GM12878 (cell line): ENCODE measurements at regions not wholly inside any gene's neighbourhood (a gene's known extent, or its start where the extent isn't known, plus 50 kb on each side); places are given as distances from the start of the nearest gene placed in this dataset.

ENCODE experiments used
- ATAC-seq: fragments of 200-7000 bp; cut with Tn5 transposase; 3 replicates; pipeline ENCODE4 v1.9.1; 2020; ENCODE audit warnings: mild to moderate bottlenecking, moderate library complexity
- BruUV-seq: library from RNA; stranded (reverse); fragments of 400-500 nt; replicated peaks from 2 replicates; lab custom pipeline; 2021; lab: Mats Ljungman, UMichigan
- CTCF ChIA-PET: fragments of 300-600 bp; sonication (Branson Sonifier 250); formaldehyde crosslinking; extraction: SDS; loops from one replicate; lab custom pipeline; 2021; ENCODE audit warnings: inconsistent platforms; lab: Yijun Ruan, JAX
- POLR2A ChIA-PET: fragments of 350-600 bp; formaldehyde crosslinking; extraction: SDS; loops from one replicate; lab custom pipeline; 2021; ENCODE audit warnings: inconsistent platforms; lab: Charles Lee
- RAD21 ChIA-PET: fragments of 300-600 bp; sonication (Branson Sonifier 250); formaldehyde crosslinking; loops from one replicate; lab custom pipeline; 2023; ENCODE audit warnings: antibody characterized with exemption; ENCODE audit not compliant: unreplicated experiment; lab: Charles Lee
- SMC1A ChIA-PET: fragments of 300-600 bp; sonication (Branson Sonifier 250); formaldehyde crosslinking; loops from one replicate; lab custom pipeline; 2023; ENCODE audit not compliant: unreplicated experiment, uncharacterized antibody; lab: Charles Lee
- DNase-seq: peaks from one replicate; pipeline ENCODE4 v3.0.0-alpha.2; 2011; ENCODE audit warnings: low read depth, low spot score
- FAIRE-seq: peaks from 3 replicates; lab custom pipeline; 2011; peaks lifted over from hg19 to GRCh38; lab: Jason Lieb, UNC
- H2AFZ ChIP-seq: 2 replicates; pipeline ENCODE4 v1.6.0; 2011; ENCODE audit warnings: low read depth, low read length, control low read depth; ENCODE audit not compliant: control insufficient read depth
- H3K27ac ChIP-seq: 2 replicates; pipeline ENCODE4 v1.5.1; 2011; ENCODE audit warnings: control low read depth; ENCODE audit not compliant: control insufficient read depth, insufficient read depth
- H3K27me3 ChIP-seq, 2 experiments: replicated peaks in 1 of 2; 2 replicates each; pipeline versions ENCODE4 v1.6.0 to v1.6.1; 2011; ENCODE audit warnings: low read length in 1 of 2; ENCODE audit not compliant: control insufficient read depth in 2 of 2, insufficient read depth in 2 of 2
- H3K36me3 ChIP-seq, 2 experiments: 2 replicates each; pipeline ENCODE4 v1.5.1; 2011; ENCODE audit warnings: low read length in 1 of 2; ENCODE audit not compliant: control insufficient read depth in 2 of 2, insufficient read depth in 2 of 2
- H3K4me1 ChIP-seq: 2 replicates; pipeline ENCODE4 v1.6.1; 2011; ENCODE audit warnings: mild to moderate bottlenecking, low read length, moderate library complexity, mixed read lengths; ENCODE audit not compliant: control insufficient read depth, insufficient read depth
- H3K4me2 ChIP-seq: 2 replicates; pipeline ENCODE4 v1.6.0; 2011; ENCODE audit warnings: control low read depth; ENCODE audit not compliant: control insufficient read depth, insufficient read depth
- H3K4me3 ChIP-seq: fragments of 200-600 bp; sonication (generic); 2 replicates; pipeline ENCODE4 v1.5.1; 2016
- H3K79me2 ChIP-seq: 2 replicates; pipeline ENCODE4 v1.6.0; 2011; ENCODE audit warnings: low read length; ENCODE audit not compliant: control insufficient read depth, insufficient read depth
- H3K9ac ChIP-seq: 2 replicates; pipeline ENCODE4 v1.8.0; 2011; ENCODE audit warnings: low read length, control low read depth, mixed read lengths; ENCODE audit not compliant: control insufficient read depth, insufficient read depth
- H3K9me3 ChIP-seq: replicated peaks from 3 replicates; pipeline ENCODE4 v1.5.1; 2011; ENCODE audit warnings: mild to moderate bottlenecking, low read length; ENCODE audit not compliant: control insufficient read depth, insufficient read depth
- H4K20me1 ChIP-seq: 2 replicates; pipeline ENCODE4 v1.6.0; 2011; ENCODE audit not compliant: control insufficient read depth, insufficient read depth
- CEBPB ChIP-seq, 2 experiments: fragments of 150-350 bp in 1 of 2; IDR thresholded peaks; 2 replicates each; pipeline ENCODE4 v1.6.1; 2012 to 2014; ENCODE audit warnings: low read depth in 2 of 2, low read length in 2 of 2, borderline replicate concordance in 1 of 2, inconsistent platforms in 1 of 2
- DPF2 ChIP-seq: fragments of 450-650 bp; IDR thresholded peaks from 2 replicates; pipeline ENCODE4 v1.6.1; 2017; ENCODE audit warnings: mild to moderate bottlenecking
- E2F8 ChIP-seq: fragments of 450-650 bp; IDR thresholded peaks from 2 replicates; pipeline ENCODE4 v1.6.1; 2018; ENCODE audit warnings: mild to moderate bottlenecking, low read depth, moderate library complexity; ENCODE audit not compliant: partially characterized antibody
- JUND ChIP-seq: IDR thresholded peaks from 2 replicates; pipeline ENCODE4 v1.6.1; 2012; ENCODE audit warnings: low read depth, mild to moderate bottlenecking, low read length, improper control_type of control experiment, moderate library complexity
- NFXL1 ChIP-seq: fragments of 450-650 bp; IDR thresholded peaks from 2 replicates; pipeline ENCODE4 v1.6.1; 2017; ENCODE audit warnings: antibody characterized with exemption, mild to moderate bottlenecking, borderline replicate concordance
- NR2C1 ChIP-seq: fragments of 450-650 bp; IDR thresholded peaks from 2 replicates; pipeline ENCODE4 v1.6.1; 2017; ENCODE audit warnings: antibody characterized with exemption, mild to moderate bottlenecking, moderate library complexity
- POLR2AphosphoS5 ChIP-seq: IDR thresholded peaks from 2 replicates; pipeline ENCODE4 v1.6.1; 2011; ENCODE audit warnings: mild to moderate bottlenecking, low read length, inconsistent platforms
- RB1 ChIP-seq: fragments of 450-650 bp; formaldehyde crosslinking; IDR thresholded peaks from 2 replicates; pipeline ENCODE4 v1.6.1; 2017; ENCODE audit warnings: mild to moderate bottlenecking, borderline replicate concordance
- RBBP5 ChIP-seq: fragments of 200-600 bp; sonication (generic); conservative IDR thresholded peaks from 2 replicates; pipeline ENCODE4 v1.6.1; 2016
- RCOR1 ChIP-seq: conservative IDR thresholded peaks from 2 replicates; pipeline ENCODE4 v1.6.1; 2012; ENCODE audit warnings: low read depth, low read length, improper control_type of control experiment
- RELA ChIP-seq: fragments of 450-650 bp; IDR thresholded peaks from 2 replicates; pipeline ENCODE4 v1.8.0; 2014; ENCODE audit warnings: borderline replicate concordance; ENCODE audit not compliant: partially characterized antibody
- USF2 ChIP-seq: IDR thresholded peaks from 2 replicates; pipeline ENCODE4 v1.6.1; 2011; ENCODE audit warnings: low read depth, low read length, improper control_type of control experiment, borderline replicate concordance
- YY1 ChIP-seq: IDR thresholded peaks from 2 replicates; pipeline ENCODE4 v1.6.1; 2011; ENCODE audit warnings: low read depth, mild to moderate bottlenecking, low read length
- ZBTB33 ChIP-seq: fragments of 450-650 bp; IDR thresholded peaks from 2 replicates; pipeline ENCODE4 v1.6.1; 2017; ENCODE audit warnings: mild to moderate bottlenecking
- ZNF687 ChIP-seq: fragments of 450-650 bp; IDR thresholded peaks from 2 replicates; pipeline ENCODE4 v1.6.1; 2017; ENCODE audit warnings: mild to moderate bottlenecking, moderate library complexity
- ZZZ3 ChIP-seq: IDR thresholded peaks from 2 replicates; pipeline ENCODE4 v1.6.1; 2011; ENCODE audit warnings: low read depth; ENCODE audit not compliant: control insufficient read depth, insufficient read length
- WGBS: methylation state at CpG from one replicate; pipeline ENCODE4 v1.1.6; 2016; ENCODE audit warnings: low lambda C conversion rate; ENCODE audit not compliant: insufficient replicate concordance, insufficient coverage; ENCODE audit errors: missing lambda C conversion rate; 5-methylcytosine and 5-hydroxymethylcytosine counted together
- in situ Hi-C: fragments of 300-500 bp; cut with MboI; formaldehyde crosslinking; loops from 9 replicates; pipeline ENCODE4 v1.14.3; 2018; ENCODE audit warnings: mixed read lengths
- intact Hi-C: fragments of 100-400 bp; cut with micrococcal nuclease; formaldehyde crosslinking; loops from one replicate; pipeline ENCODE4 v1.14.2; 2022; ENCODE audit not compliant: unreplicated experiment

- in situ Hi-C loops: no loop called here
- Histone ChIP-seq H3K9ac (no peak overlapping the region), H2AFZ (no peak overlapping the region), H3K4me3 (no peak overlapping the region), H3K4me2 (no peak overlapping the region), H3K4me1 (no peaks in the 10 kb centered on the region), H3K9me3 (no peaks in the 10 kb centered on the region; the same call in 2 of the 3 replicates), H3K36me3 (no peaks in the 10 kb centered on the region), H3K27ac (no peak overlapping the region), H4K20me1 (no peaks in the 10 kb centered on the region), H3K27me3 (peaks cover 0 to 2% of the 10 kb centered on the region in 2 experiments; a peak in 3 of 4 replicates), H3K79me2 (no peaks in the 10 kb centered on the region)
- 40% methylated on average over 6 of the region's 6 CpGs for WGBS
- TF ChIP-seq DPF2 (no peak), NR2C1 (no peak), RCOR1 (no peak), JUND (no peak), ZNF687 (no peak), POLR2AphosphoS5 (no peak), E2F8 (no peak), NFXL1 (no peak), YY1 (no peak), RELA (no peak), RBBP5 (no peak), USF2 (no peak), RB1 (no peak), CEBPB (IDR thresholded peaks at IDR 0.05; ENCODE audit: borderline replicate concordance in 1 of 2, low read depth in 2 of 2, low read length in 2 of 2) (no peak), ZZZ3 (no peak), ZBTB33 (no peak)
- intact Hi-C loops: no loop called here
- ChIA-PET POLR2A (no interaction called here), CTCF (no interaction called here), SMC1A (no interaction called here), RAD21 (no interaction called here)
- no peak for DNase-seq
- ATAC-seq: no peak
- FAIRE-seq: no peak
- no TSS peak for BruUV-seq
Observed at GRCh38 chr15:69657626-69658025, 205.0 kb downstream of the RPLP1 start.
